ENCODE measurements at regions not wholly inside any gene's neighbourhood (a gene's known extent, or its start where the extent isn't known, plus 50 kb on each side); places are given as distances from the start of the nearest gene placed in this dataset.

- TF ChIP-seq POLR2A (IDR thresholded peaks at IDR 0.05; ENCODE audit: low read length): no peak
- no peak for TF ChIP-seq GATA1 (IDR thresholded peaks at IDR 0.05; ENCODE audit: low read depth, low read length)
Measured at GRCh38 chr2:105557021-105557920, 158.4 kb upstream of the FHL2 start.

Data from erythroblast (primary cell).